ENCODE measurements at regions not wholly inside any gene's neighbourhood (a gene's known extent, or its start where the extent isn't known, plus 50 kb on each side); places are given as distances from the start of the nearest gene placed in this dataset.
"Not testable (repeated sequence)": the region's sequence is repeated elsewhere in the genome, so short reads cannot be mapped to it uniquely, and the experiment has no call there.

- no peak for DNase-seq (ENCODE audit: low read depth)
- no peak overlapping the region for H3K4me3 ChIP-seq (ENCODE audit: low read depth, low read length)
- in situ Hi-C loops (cut with HindIII; ENCODE audit: low sequenced_read_pairs), result no loop called here
- TF ChIP-seq CTCF (IDR thresholded peaks at IDR 0.05; ENCODE audit: low read depth, low read length, missing control alignments), result no peak
These were observed 332.9 kb upstream of the RBMS1 start for GRCh38 chr2:160826496-160826895.

GRCh38 chr2:160828076-160828475, 332.2 kb upstream of the TANK start:
- DNase-seq (ENCODE audit: low read depth), result no peak
- no peak for TF ChIP-seq CTCF (IDR thresholded peaks at IDR 0.05; ENCODE audit: low read depth, low read length, missing control alignments)
- in situ Hi-C loops (cut with HindIII; ENCODE audit: low sequenced_read_pairs), result no loop called here
- H3K4me3 ChIP-seq (ENCODE audit: low read depth, low read length), result no peak overlapping the region

GRCh38 chr2:160832381-160832780, 327.8 kb upstream of the TANK start:
- H3K4me3 ChIP-seq (ENCODE audit: low read depth, low read length); in situ Hi-C loops (cut with HindIII; ENCODE audit: low sequenced_read_pairs); DNase-seq (ENCODE audit: low read depth): not testable (repeated sequence)

GRCh38 chr2:160835166-160835565, 325.1 kb upstream of the TANK start:
- TF ChIP-seq CTCF (IDR thresholded peaks at IDR 0.05; ENCODE audit: low read depth, low read length, missing control alignments), result no peak
- DNase-seq (ENCODE audit: low read depth), result no peak
- no peak overlapping the region for H3K4me3 ChIP-seq (ENCODE audit: low read depth, low read length)
- in situ Hi-C loops (cut with HindIII; ENCODE audit: low sequenced_read_pairs), result no loop called here

- no peak for TF ChIP-seq CTCF (IDR thresholded peaks at IDR 0.05; ENCODE audit: low read depth, low read length, missing control alignments)
- in situ Hi-C loops (cut with HindIII; ENCODE audit: low sequenced_read_pairs), result no loop called here
These were observed 323.5 kb upstream of the TANK start for GRCh38 chr2:160836755-160837154.

GRCh38 chr2:160837416-160837815, 322.8 kb upstream of the TANK start:
- in situ Hi-C loops (cut with HindIII; ENCODE audit: low sequenced_read_pairs), result no loop called here
- no peak for TF ChIP-seq CTCF (IDR thresholded peaks at IDR 0.05; ENCODE audit: low read depth, low read length, missing control alignments)
- no peak overlapping the region for H3K4me3 ChIP-seq (ENCODE audit: low read depth, low read length)
- no peak for DNase-seq (ENCODE audit: low read depth)

More at GRCh38 chr2:160836755-160837154, 323.5 kb upstream of the TANK start:
- H3K4me3 ChIP-seq (ENCODE audit: low read depth, low read length), result no peak overlapping the region
- DNase-seq (ENCODE audit: low read depth), result peak; percentile 90

- DNase-seq (ENCODE audit: low read depth), result no peak
- H3K4me3 ChIP-seq (ENCODE audit: low read depth, low read length), result no peak overlapping the region
- in situ Hi-C loops (cut with HindIII; ENCODE audit: low sequenced_read_pairs), result no loop called here
- TF ChIP-seq CTCF (IDR thresholded peaks at IDR 0.05; ENCODE audit: low read depth, low read length, missing control alignments), result no peak
These were observed 322.1 kb upstream of the TANK start for GRCh38 chr2:160838147-160838546.

All from astrocyte of the cerebellum (primary cell).